HepG2 (cell line): ENCODE measurements at regions not wholly inside any gene's neighbourhood (a gene's known extent, or its start where the extent isn't known, plus 50 kb on each side); places are given as distances from the start of the nearest gene placed in this dataset.
A peak's percentile ranks its signal among the peaks of the same experiment; 100 is the strongest.

ENCODE experiments used
- ATAD3A ChIP-seq: sonication (generic); formaldehyde crosslinking; IDR thresholded peaks from 2 replicates; pipeline ENCODE4 v1.4.0; 2020; ENCODE audit warnings: missing genetic modification reagents
- BORCS8-MEF2B ChIP-seq: sonication (generic); formaldehyde crosslinking; IDR thresholded peaks from 2 replicates; pipeline ENCODE4 v1.8.0; 2022; ENCODE audit warnings: mild to moderate bottlenecking, missing genetic modification reagents
- CC2D1A ChIP-seq: sonication (generic); formaldehyde crosslinking; IDR thresholded peaks from 2 replicates; pipeline ENCODE4 v1.8.1; 2023; ENCODE audit warnings: mild to moderate bottlenecking, missing genetic modification reagents
- CENPBD1 ChIP-seq: sonication (generic); formaldehyde crosslinking; IDR thresholded peaks from 2 replicates; pipeline ENCODE4 v1.8.0; 2022; ENCODE audit warnings: missing genetic modification reagents, low read depth, mild to moderate bottlenecking, borderline replicate concordance
- KDM4B ChIP-seq: sonication (generic); formaldehyde crosslinking; IDR thresholded peaks from 2 replicates; pipeline ENCODE4 v1.4.0; 2020; ENCODE audit warnings: missing genetic modification reagents
- MBNL3 ChIP-seq: fragments of 250-450 bp; sonication (Bioruptor Pico); conservative IDR thresholded peaks from 2 replicates; pipeline ENCODE4 v1.8.0; 2022; ENCODE audit warnings: mild to moderate bottlenecking, inconsistent platforms
- MTERF4 ChIP-seq: sonication (generic); formaldehyde crosslinking; IDR thresholded peaks from 2 replicates; pipeline ENCODE4 v1.8.0; 2023; ENCODE audit warnings: mild to moderate bottlenecking, missing genetic modification reagents
- NFIB ChIP-seq: sonication (generic); formaldehyde crosslinking; IDR thresholded peaks from 2 replicates; pipeline ENCODE4 v1.9.0; 2021; ENCODE audit warnings: missing genetic modification reagents, mild to moderate bottlenecking, borderline replicate concordance
- NFIC ChIP-seq: IDR thresholded peaks from 2 replicates; pipeline ENCODE4 v1.6.1; 2012; ENCODE audit warnings: mild to moderate bottlenecking, low read length, inconsistent platforms
- RFXAP ChIP-seq: sonication (generic); formaldehyde crosslinking; IDR thresholded peaks from 2 replicates; pipeline ENCODE4 v1.4.0; 2020; ENCODE audit warnings: missing genetic modification reagents, borderline replicate concordance
- SALL2 ChIP-seq: sonication (generic); formaldehyde crosslinking; IDR thresholded peaks from 2 replicates; pipeline ENCODE4 v1.8.1; 2023; ENCODE audit warnings: mild to moderate bottlenecking, missing genetic modification reagents, inconsistent platforms
- SMAD9 ChIP-seq: sonication (generic); formaldehyde crosslinking; IDR thresholded peaks from 2 replicates; pipeline ENCODE4 v1.5.1; 2020; ENCODE audit warnings: mild to moderate bottlenecking, missing genetic modification reagents
- SNAPC4 ChIP-seq: sonication (generic); formaldehyde crosslinking; IDR thresholded peaks from 2 replicates; pipeline ENCODE4 v1.4.0; 2020; ENCODE audit warnings: mild to moderate bottlenecking, missing genetic modification reagents
- TEAD2 ChIP-seq: sonication (generic); formaldehyde crosslinking; IDR thresholded peaks from 2 replicates; pipeline ENCODE4 v1.9.0; 2021; ENCODE audit warnings: missing genetic modification reagents
- TOE1 ChIP-seq: sonication (generic); formaldehyde crosslinking; IDR thresholded peaks from 2 replicates; pipeline ENCODE4 v1.4.0; 2020; ENCODE audit warnings: mild to moderate bottlenecking, missing genetic modification reagents
- ZMYM2 ChIP-seq: sonication (generic); formaldehyde crosslinking; IDR thresholded peaks from 2 replicates; pipeline ENCODE4 v1.8.0; 2022; ENCODE audit warnings: mild to moderate bottlenecking, missing genetic modification reagents
- ZNF20 ChIP-seq: sonication (generic); formaldehyde crosslinking; IDR thresholded peaks from 2 replicates; pipeline ENCODE4 v1.4.0; 2020; ENCODE audit warnings: mild to moderate bottlenecking, moderate library complexity, missing genetic modification reagents
- ZNF530 ChIP-seq: sonication (generic); formaldehyde crosslinking; IDR thresholded peaks from 2 replicates; pipeline ENCODE4 v1.5.0; 2020; ENCODE audit warnings: low read depth, mild to moderate bottlenecking, missing genetic modification reagents
- ZNF589 ChIP-seq: sonication (generic); formaldehyde crosslinking; conservative IDR thresholded peaks from 2 replicates; pipeline ENCODE4 v1.8.0; 2022; ENCODE audit warnings: mild to moderate bottlenecking, moderate library complexity, missing genetic modification reagents
- ZNF850 ChIP-seq: sonication (generic); formaldehyde crosslinking; conservative IDR thresholded peaks from 2 replicates; pipeline ENCODE4 v1.9.0; 2021; ENCODE audit warnings: mild to moderate bottlenecking, missing genetic modification reagents
- ZSCAN29 ChIP-seq: sonication (generic); formaldehyde crosslinking; conservative IDR thresholded peaks from 2 replicates; pipeline ENCODE4 v1.4.0; 2020; ENCODE audit warnings: mild to moderate bottlenecking, missing genetic modification reagents
- TF ChIP-seq, protein P1 (sequence below): sonication (generic); formaldehyde crosslinking; IDR thresholded peaks from 2 replicates; pipeline ENCODE4 v1.5.0; 2020; ENCODE audit warnings: mild to moderate bottlenecking, missing genetic modification reagents

GRCh38 chr6:106731144-106731842, 101.9 kb downstream of the QRSL1 start (continued):
- TF ChIP-seq CENPBD1 (CRISPR knock-in tag) (no peak), ZNF530 (CRISPR knock-in tag) (no peak), RFXAP (CRISPR knock-in tag) (no peak; the same call in 1 of the 2 replicates), NFIC (peak; percentile 35; the same call in 1 of the 2 replicates), ZMYM2 (CRISPR knock-in tag) (peak; percentile 84; the same call in 1 of the 2 replicates), BORCS8-MEF2B (no peak), NFIB (CRISPR knock-in tag) (no peak), SNAPC4 (CRISPR knock-in tag) (0 out of 2 replicates have a peak, but pooled peaks have one; percentile 82), ATAD3A (CRISPR knock-in tag) (no peak), CC2D1A (0 out of 2 replicates have a peak, but pooled peaks have one; percentile 27), MBNL3 (CRISPR knock-in tag) (no peak), MTERF4 (no peak), SMAD9 (CRISPR knock-in tag) (no peak), ZNF20 (CRISPR knock-in tag) (0 out of 2 replicates have a peak, but pooled peaks have one; percentile 62), ZNF850 (CRISPR knock-in tag) (no peak), ZNF589 (0 out of 2 replicates have a peak, but pooled peaks have one; percentile 38), KDM4B (CRISPR knock-in tag) (no peak), ZSCAN29 (CRISPR knock-in tag) (no peak), TEAD2 (no peak), SALL2 (no peak), TOE1 (CRISPR knock-in tag) (no peak)
- TF ChIP-seq, protein P1, sequence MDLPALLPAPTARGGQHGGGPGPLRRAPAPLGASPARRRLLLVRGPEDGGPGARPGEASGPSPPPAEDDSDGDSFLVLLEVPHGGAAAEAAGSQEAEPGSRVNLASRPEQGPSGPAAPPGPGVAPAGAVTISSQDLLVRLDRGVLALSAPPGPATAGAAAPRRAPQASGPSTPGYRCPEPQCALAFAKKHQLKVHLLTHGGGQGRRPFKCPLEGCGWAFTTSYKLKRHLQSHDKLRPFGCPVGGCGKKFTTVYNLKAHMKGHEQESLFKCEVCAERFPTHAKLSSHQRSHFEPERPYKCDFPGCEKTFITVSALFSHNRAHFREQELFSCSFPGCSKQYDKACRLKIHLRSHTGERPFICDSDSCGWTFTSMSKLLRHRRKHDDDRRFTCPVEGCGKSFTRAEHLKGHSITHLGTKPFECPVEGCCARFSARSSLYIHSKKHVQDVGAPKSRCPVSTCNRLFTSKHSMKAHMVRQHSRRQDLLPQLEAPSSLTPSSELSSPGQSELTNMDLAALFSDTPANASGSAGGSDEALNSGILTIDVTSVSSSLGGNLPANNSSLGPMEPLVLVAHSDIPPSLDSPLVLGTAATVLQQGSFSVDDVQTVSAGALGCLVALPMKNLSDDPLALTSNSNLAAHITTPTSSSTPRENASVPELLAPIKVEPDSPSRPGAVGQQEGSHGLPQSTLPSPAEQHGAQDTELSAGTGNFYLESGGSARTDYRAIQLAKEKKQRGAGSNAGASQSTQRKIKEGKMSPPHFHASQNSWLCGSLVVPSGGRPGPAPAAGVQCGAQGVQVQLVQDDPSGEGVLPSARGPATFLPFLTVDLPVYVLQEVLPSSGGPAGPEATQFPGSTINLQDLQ (CRISPR knock-in tag), result no peak
